ENCODE measurements at regions not wholly inside any gene's neighbourhood (a gene's known extent, or its start where the extent isn't known, plus 50 kb on each side); places are given as distances from the start of the nearest gene placed in this dataset.

DNA sequence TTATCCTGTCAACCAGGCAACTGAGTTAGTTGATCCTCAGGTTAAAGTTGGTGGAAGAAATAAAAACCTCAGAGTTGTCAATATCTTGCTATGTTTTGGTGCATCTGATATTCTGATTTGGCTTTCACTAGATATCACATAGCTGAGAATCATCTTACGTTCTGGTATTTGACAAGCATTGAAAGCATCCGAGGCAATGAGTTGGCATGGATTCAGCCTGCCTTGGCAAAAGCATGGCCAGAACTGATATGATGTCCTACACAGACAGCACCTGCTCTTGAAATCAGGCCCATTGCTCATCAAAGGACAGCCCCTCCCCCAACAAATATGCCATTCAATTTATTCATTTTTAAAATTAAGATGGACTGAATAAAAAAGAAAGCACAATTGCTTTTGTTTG lies 320.7 kb upstream of the ATP2B1 start:
- Histone ChIP-seq H3K4me1 (ENCODE audit: insufficient read depth, low read length) (no peaks in the 10 kb centered on the region), H3K4me3 (ENCODE audit: low read length) (no peak overlapping the region), H3K27me3 (ENCODE audit: insufficient read depth, low read length) (no peaks in the 10 kb centered on the region), H3K9me3 (ENCODE audit: low read depth, low read length) (no peaks in the 10 kb centered on the region)

DNA sequence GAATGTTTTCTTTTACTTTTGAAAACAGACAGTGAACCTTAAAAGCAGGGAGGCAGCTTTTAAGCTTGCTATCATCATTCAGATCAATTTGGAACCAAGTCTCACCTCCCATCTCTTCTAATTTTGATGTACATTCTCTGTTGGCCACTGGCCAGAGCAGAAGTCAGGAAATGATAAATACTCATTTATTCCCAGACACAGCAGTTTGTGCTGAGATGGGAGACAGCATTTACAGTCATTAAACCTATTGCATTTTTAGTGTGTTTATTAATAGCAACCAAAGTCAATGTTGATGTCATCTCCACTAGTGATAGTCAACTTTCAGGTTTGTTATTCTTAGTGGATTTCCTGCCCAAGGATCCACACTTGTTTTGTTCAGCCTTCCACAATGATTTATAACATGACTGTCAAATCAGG lies 320.0 kb upstream of the ATP2B1 start:
- no peaks in the 10 kb centered on the region for H3K4me1 ChIP-seq (ENCODE audit: insufficient read depth, low read length)
- no peak overlapping the region for H3K4me3 ChIP-seq (ENCODE audit: low read length)
- no peaks in the 10 kb centered on the region for H3K9me3 ChIP-seq (ENCODE audit: low read depth, low read length)
- H3K27me3 ChIP-seq (ENCODE audit: insufficient read depth, low read length) = no peaks in the 10 kb centered on the region

DNA sequence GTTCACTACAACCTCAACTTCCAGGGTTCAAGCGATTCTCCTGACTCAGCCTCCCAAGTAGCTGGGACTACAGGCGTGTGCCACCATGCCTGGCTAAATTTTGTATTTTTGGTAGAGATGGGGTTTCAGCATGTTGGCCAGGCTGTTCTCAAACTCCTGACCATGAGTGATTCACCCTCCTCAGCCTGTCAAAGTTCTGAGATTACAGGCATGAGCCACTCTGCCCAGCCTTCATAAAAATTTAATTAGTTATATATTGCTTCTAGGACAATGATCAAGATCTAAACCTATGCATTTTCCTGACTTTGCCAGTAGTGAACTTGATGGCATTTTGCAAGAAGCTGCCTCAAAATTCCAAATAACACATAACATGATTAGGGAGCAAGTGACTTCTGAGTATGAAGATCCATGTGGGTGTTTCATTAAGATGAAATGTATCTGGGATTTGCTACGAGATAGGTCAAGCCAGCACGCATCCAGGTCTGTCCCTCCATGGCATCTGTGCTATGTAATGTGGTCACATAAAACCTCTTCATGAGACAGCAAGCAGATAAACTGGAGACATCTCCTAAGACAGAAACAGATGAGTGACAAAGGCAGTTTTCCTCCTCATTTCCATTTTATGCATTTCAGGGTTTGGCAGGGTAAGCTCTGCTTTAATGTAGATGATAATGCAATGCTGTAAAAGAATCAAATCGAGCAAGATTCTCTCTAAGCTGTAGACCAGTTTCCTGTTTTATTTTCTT lies 319.4 kb upstream of the ATP2B1 start:
- Histone ChIP-seq H3K27me3 (ENCODE audit: insufficient read depth, low read length) (no peaks in the 10 kb centered on the region), H3K9me3 (ENCODE audit: low read depth, low read length) (no peaks in the 10 kb centered on the region), H3K4me3 (ENCODE audit: low read length) (no peak overlapping the region), H3K4me1 (ENCODE audit: insufficient read depth, low read length) (no peaks in the 10 kb centered on the region)

DNA sequence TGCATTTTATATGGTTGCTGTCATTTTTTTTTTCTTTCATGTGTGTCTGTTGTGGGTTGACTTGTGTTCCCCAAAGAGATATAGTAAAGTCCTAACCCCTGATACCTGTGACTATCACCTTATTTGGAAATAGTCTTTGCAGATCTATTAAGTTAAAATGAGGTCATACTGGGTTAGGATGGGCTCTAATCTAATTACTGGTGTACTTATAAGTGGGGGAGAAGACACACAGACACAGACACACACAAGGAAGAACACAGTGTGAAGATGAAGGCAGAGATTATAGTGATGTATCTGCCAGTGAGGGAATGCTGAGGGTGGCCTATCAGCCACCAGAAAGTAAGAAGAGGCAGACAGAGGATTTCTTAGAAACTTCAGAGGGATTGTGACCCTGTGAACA lies 318.4 kb upstream of the ATP2B1 start:
- Histone ChIP-seq H3K4me3 (ENCODE audit: low read length) (no peak overlapping the region), H3K9me3 (ENCODE audit: low read depth, low read length) (no peaks in the 10 kb centered on the region), H3K4me1 (ENCODE audit: insufficient read depth, low read length) (no peaks in the 10 kb centered on the region), H3K27me3 (ENCODE audit: insufficient read depth, low read length) (no peaks in the 10 kb centered on the region)

DNA sequence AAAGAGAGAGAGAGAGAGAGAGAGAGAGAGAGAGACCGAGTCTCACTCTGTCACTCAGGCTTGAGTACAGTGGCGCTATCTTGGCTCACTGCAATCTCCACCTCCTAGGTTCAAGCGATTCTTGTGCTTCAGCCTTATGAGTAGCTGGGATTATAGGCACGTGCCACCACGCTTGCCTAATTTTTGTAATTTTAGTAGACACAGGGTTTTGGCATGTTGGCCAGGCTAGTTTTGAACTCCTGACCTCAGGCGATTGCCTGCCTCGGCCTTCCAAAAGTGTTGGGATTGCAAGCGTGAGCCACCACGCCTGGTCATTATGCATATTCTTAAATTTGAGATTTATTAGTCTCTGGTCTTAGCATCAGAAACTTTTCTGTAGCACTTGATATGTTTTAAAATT lies 317.9 kb upstream of the ATP2B1 start:
- no peaks in the 10 kb centered on the region for H3K27me3 ChIP-seq (ENCODE audit: insufficient read depth, low read length)
- no peak overlapping the region for H3K4me3 ChIP-seq (ENCODE audit: low read length)
- no peaks in the 10 kb centered on the region for H3K9me3 ChIP-seq (ENCODE audit: low read depth, low read length)
- no peaks in the 10 kb centered on the region for H3K4me1 ChIP-seq (ENCODE audit: insufficient read depth, low read length)

DNA sequence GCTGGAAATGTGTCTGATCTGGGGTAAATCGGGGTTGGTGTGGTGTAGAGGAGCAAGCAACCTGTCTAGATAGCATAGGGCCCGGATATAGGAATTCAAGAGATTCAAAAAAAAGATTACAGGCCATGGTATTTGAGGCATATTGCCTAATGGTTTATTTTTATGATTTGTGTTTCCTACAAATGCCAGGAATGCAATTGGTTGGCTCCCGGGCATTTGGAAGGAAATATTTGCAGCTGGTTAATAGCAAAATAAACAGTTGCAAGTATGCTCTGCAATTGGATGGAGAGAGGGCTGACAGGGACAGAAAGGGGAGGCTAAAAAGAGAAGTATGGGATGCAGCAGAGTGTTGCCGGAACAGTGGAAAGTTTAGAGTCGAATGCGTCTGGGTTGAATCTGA lies 315.6 kb upstream of the ATP2B1 start:
- Histone ChIP-seq H3K27me3 (ENCODE audit: insufficient read depth, low read length) (no peaks in the 10 kb centered on the region), H3K4me1 (ENCODE audit: insufficient read depth, low read length) (no peaks in the 10 kb centered on the region), H3K4me3 (ENCODE audit: low read length) (no peak overlapping the region)

DNA sequence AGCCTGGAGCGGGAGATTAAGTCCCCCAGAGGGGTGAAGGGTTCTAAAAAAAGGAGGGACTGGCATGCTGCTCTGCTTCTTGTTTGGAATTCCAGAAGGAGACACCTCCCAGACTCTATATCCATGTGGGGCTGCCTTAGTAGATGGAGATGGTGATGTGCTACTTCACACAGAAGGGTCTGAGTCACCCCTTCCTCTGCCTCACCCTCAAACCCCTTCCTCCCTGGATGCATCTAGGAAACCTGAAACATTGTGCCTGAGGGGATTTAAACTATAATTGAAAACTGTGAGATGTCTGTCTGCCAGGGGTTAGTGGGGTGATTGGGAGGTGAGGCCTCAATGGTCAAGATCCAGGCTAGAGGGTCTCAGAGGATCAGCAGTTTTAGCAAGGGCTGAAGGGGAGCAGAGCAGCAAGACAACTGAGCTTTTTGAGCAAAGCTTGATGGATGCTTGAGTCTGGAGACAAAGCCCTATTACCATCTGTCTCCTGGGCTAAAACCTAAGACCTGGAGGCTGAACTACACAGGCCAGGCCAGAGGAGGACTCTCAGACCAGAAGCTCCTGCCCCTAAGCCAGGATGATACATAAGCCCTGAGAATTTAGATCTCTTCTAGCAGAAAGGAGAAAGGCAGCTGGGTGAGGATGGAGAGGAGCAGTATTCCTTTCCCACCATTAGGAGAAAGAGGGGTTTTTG lies 314.7 kb upstream of the ATP2B1 start:
- no peaks in the 10 kb centered on the region for H3K27me3 ChIP-seq (ENCODE audit: insufficient read depth, low read length)
- no peaks in the 10 kb centered on the region for H3K4me1 ChIP-seq (ENCODE audit: insufficient read depth, low read length)
- H3K9me3 ChIP-seq (ENCODE audit: low read depth, low read length) = no peaks in the 10 kb centered on the region

More for the DNA sequence above, 315.6 kb upstream of the ATP2B1 start:
- H3K9me3 ChIP-seq (ENCODE audit: low read depth, low read length) = no peaks in the 10 kb centered on the region

DNA sequence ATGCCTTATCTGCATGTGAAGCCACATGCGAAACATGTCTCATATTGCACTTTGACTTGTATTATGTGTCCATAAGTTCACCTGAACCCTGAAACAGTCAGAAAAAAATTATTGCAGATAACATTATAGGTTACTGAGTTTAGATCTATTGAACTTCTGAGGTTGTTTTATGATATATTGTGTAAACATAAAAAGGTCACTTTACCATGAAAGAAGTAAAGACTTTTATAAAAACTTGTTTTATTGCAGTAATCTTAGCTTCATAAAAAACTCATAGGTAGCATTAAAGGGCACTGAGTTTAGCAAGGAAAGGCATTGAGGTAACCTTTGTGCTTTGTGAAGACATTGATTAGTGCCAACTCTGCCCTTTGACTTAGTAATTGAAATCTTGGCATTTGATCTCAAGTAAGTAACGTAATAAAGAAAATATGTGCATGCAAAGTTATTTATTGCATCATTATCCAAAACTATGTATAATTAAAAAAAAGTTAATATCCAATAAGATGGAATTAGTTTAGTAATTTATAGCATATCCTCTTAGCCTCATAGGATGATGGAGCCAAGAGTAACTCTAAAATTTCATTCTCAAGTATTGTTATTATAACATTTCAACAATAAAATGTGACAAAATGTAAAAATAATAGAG lies 313.3 kb upstream of the ATP2B1 start:
- Histone ChIP-seq H3K4me3 (ENCODE audit: low read length) (no peak overlapping the region), H3K4me1 (ENCODE audit: insufficient read depth, low read length) (no peaks in the 10 kb centered on the region), H3K9me3 (ENCODE audit: low read depth, low read length) (no peaks in the 10 kb centered on the region), H3K27me3 (ENCODE audit: insufficient read depth, low read length) (no peaks in the 10 kb centered on the region)

More for the DNA sequence above, 314.7 kb upstream of the ATP2B1 start:
- H3K4me3 ChIP-seq (ENCODE audit: low read length) = no peak overlapping the region

DNA sequence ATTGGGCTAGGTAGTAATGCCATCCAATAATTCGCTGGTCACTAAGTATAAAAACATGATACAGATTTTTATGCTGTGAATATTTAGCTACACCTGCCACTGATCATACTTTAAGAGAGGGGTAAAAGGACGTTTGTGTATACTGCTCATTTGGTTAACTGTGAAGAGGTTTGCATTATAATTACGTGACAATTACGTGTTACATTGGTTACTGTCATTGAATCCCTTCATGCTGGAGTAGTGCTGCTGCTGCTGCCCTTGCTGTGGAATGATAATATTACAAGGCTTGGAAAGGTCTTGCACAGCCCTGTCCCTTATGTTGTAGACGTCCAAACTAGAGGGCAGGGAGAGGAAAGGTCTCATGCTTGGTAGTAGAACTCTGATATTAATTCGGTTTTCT lies 312.2 kb upstream of the ATP2B1 start:
- Histone ChIP-seq H3K4me1 (ENCODE audit: insufficient read depth, low read length) (no peaks in the 10 kb centered on the region), H3K27me3 (ENCODE audit: insufficient read depth, low read length) (no peaks in the 10 kb centered on the region), H3K4me3 (ENCODE audit: low read length) (no peak overlapping the region), H3K9me3 (ENCODE audit: low read depth, low read length) (no peaks in the 10 kb centered on the region)

DNA sequence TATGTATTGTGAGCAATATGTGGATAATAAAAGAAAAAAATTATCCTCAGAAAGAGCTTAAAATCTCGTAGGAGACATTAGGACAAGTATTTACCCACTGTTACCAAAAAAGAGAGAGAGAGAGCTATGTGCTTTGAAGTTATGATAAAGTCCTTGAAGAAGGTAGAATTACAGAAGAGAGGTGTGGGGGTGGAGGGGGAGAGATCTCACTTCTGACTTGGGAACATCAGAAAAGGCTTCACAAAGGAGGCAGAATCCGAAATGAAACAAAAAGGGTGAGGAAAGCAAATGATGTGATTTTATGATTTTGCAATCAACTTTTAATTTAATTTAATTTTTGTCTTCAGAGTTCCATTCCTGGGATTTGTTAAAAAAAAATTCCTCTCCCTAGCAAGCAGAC lies 311.8 kb upstream of the ATP2B1 start:
- Histone ChIP-seq H3K27me3 (ENCODE audit: insufficient read depth, low read length) (no peaks in the 10 kb centered on the region), H3K9me3 (ENCODE audit: low read depth, low read length) (no peaks in the 10 kb centered on the region), H3K4me1 (ENCODE audit: insufficient read depth, low read length) (no peaks in the 10 kb centered on the region), H3K4me3 (ENCODE audit: low read length) (no peak overlapping the region)

DNA sequence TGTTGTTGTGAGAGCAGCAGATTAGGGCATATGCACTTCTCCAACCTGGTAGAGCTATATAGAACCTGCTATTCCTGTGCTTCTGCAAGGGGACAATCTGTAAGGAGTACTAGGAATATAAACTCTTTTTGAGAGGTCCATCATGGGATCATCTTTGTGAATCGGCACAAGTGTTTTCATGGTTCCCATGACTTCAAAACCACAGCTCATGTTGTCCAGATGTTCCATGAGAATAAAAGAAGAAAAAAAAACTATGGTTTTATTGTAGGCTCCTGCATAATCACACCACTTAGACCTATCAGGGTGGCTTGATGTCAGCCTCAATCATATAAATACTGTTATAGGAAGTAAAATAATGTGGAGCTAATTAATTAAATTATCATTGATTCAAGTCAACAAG lies 311.4 kb upstream of the ATP2B1 start:
- Histone ChIP-seq H3K9me3 (ENCODE audit: low read depth, low read length) (no peaks in the 10 kb centered on the region), H3K4me3 (ENCODE audit: low read length) (no peak overlapping the region), H3K27me3 (ENCODE audit: insufficient read depth, low read length) (no peaks in the 10 kb centered on the region), H3K4me1 (ENCODE audit: insufficient read depth, low read length) (no peaks in the 10 kb centered on the region)

DNA sequence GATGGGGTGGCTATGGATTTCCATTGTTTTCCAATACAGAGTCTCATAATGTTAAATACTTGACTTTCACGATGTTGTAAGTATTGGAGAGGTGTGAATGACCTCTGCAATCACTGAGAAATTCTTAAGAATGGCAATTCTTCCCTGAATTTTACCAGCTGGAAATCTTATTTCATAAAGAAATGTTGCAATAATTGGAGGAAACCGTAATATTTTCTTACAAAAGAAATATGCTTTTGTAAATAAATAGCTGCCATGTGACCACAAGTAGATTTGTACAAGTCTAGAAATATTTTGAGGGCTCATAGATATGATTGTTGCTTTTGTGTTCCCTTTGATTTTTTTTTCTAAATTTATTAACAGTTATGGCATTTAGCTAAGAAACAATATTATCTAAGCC lies 308.7 kb upstream of the ATP2B1 start:
- Histone ChIP-seq H3K4me1 (ENCODE audit: insufficient read depth, low read length) (no peaks in the 10 kb centered on the region), H3K27me3 (ENCODE audit: insufficient read depth, low read length) (no peaks in the 10 kb centered on the region), H3K9me3 (ENCODE audit: low read depth, low read length) (no peaks in the 10 kb centered on the region), H3K4me3 (ENCODE audit: low read length) (no peak overlapping the region)

DNA sequence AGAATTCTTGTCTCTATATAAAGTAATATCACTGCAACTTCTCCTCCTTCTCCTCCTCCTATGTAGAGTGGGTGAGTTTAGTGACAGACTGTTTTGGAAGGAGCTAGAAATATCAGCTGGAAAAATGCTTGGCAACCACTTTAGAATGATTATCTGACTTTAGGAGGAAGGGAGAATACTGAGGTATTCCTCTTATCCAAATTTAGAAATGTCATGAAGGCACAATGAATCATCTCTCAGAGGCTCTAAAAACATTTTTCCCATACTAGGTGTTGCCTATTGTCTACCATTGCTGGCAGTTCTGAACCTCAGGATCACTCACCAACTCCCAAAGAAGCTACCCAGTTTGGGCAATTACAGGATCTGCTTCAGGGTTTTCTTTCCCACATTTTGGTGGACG lies 306.6 kb upstream of the ATP2B1 start:
- no peak overlapping the region for H3K4me3 ChIP-seq (ENCODE audit: low read length)
- no peaks in the 10 kb centered on the region for H3K27me3 ChIP-seq (ENCODE audit: insufficient read depth, low read length)
- no peaks in the 10 kb centered on the region for H3K4me1 ChIP-seq (ENCODE audit: insufficient read depth, low read length)
- H3K9me3 ChIP-seq (ENCODE audit: low read depth, low read length) = no peaks in the 10 kb centered on the region

DNA sequence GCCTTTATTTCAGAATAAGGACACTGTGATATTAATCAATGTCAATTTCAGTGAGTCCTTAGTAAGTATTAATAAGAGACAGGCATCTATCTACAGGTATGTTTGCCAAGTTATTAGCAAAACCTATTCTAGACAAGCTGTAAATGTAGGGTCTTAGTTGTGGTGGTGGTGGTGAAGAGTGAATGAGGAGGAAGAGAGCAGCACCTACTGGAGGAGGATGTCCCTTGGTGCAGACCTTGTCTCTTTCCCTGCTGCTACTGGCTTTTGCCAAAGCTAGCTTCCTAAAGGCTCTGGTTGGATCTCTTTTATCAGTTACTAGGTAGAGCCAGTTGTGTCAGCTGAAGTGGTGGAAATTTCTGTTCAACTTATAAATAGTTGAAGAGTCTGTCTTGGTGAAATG lies 304.8 kb upstream of the ATP2B1 start:
- no peaks in the 10 kb centered on the region for H3K4me1 ChIP-seq (ENCODE audit: insufficient read depth, low read length)
- H3K9me3 ChIP-seq (ENCODE audit: low read depth, low read length) = no peaks in the 10 kb centered on the region
- H3K4me3 ChIP-seq (ENCODE audit: low read length) = no peak overlapping the region
- no peaks in the 10 kb centered on the region for H3K27me3 ChIP-seq (ENCODE audit: insufficient read depth, low read length)

DNA sequence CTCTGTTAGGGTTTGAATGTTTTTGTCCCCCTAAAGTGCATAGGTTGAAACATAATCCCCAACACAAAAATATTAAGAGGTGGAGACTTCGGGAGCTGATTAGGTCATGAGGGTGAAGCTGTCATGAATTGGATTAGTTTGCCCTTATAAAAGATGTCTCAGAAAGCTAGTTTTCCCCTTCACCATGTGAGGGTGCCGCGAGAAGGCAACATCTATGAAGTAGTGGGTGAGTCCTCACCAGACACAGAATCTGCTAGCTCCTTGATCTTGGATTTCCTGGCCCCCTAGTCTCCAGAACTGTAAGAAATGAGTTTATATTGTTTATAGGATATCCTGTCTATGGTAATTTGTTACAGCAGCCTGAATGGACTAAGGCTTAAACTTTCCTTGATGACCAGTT lies 301.5 kb upstream of the ATP2B1 start:
- Histone ChIP-seq H3K4me3 (ENCODE audit: low read length) (no peak overlapping the region), H3K27me3 (ENCODE audit: insufficient read depth, low read length) (no peaks in the 10 kb centered on the region), H3K4me1 (ENCODE audit: insufficient read depth, low read length) (no peaks in the 10 kb centered on the region), H3K9me3 (ENCODE audit: low read depth, low read length) (no peaks in the 10 kb centered on the region)

Measured in mononuclear cell (primary cell).